GM19372 (cell line): ENCODE measurements at regions not wholly inside any gene's neighbourhood (a gene's known extent, or its start where the extent isn't known, plus 50 kb on each side); places are given as distances from the start of the nearest gene placed in this dataset.
"Not testable (repeated sequence)": the region's sequence is repeated elsewhere in the genome, so short reads cannot be mapped to it uniquely, and the experiment has no call there.

Source experiments
- ATAC-seq: cut with Tn5 transposase; IDR thresholded peaks from one replicate; pipeline ENCODE4 v1.9.1; 2021; ENCODE audit warnings: mild to moderate bottlenecking, low read depth, moderate library complexity; ENCODE audit not compliant: unreplicated experiment

DNA sequence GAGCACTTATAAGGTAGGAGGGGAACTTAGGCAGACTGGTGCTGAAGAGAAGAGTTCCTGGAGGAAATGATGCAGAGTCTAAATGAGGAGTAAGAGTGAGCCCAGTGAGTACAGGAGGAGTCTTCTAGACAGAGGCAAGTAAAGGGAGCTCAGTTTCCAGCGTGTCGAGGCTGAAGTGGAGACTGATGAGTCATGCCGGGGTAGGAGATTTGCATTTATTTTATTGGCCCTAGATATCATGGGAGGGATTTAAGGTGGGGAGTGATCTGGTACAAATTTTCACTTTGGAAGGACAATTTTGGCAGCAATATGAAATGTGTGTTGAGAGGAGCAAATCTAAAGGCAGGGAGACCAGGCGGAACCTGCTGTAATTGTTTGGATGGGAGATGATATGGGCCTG is 157.5 kb downstream of the TTC8 start:
- no peak for ATAC-seq

DNA sequence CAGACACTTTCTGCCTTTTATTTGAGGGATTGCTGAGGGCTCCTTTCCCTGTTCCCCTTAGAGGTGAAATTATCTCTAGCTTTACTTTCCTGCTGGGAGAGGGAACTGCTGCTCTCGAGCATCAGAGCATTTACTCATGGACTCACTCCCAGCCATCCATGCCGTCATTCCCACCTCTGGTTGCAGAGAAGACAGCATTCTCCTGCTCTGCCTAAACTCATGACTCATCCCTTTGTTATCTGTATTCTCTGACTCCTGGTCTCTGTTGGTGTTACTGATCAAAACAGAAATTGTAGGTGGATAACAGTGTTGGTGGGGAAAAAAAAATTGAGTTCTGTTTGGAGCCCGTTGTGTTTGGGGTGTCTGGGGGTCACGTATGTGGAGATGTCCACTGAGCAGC is 159.3 kb downstream of the TTC8 start:
- no peak for ATAC-seq

DNA sequence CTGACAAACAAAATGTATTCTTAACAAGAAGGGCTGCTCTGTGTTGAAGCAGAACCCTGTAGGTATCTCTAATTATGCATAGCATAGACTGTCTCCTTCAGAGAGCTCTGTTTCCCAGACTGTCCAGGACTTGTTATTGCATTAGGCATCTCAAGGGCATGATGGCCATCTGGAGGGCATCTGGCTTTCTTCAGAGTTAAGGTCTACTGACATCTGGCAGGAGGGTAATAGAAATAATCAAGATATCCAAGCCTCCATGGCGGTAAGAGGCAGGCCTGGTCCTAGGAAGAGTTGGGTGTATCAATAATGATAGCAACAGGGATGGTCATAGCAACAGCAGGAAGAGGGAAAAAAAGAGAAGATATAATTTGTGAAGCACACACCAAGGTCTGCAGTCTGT is 161.2 kb downstream of the TTC8 start:
- no peak for ATAC-seq

DNA sequence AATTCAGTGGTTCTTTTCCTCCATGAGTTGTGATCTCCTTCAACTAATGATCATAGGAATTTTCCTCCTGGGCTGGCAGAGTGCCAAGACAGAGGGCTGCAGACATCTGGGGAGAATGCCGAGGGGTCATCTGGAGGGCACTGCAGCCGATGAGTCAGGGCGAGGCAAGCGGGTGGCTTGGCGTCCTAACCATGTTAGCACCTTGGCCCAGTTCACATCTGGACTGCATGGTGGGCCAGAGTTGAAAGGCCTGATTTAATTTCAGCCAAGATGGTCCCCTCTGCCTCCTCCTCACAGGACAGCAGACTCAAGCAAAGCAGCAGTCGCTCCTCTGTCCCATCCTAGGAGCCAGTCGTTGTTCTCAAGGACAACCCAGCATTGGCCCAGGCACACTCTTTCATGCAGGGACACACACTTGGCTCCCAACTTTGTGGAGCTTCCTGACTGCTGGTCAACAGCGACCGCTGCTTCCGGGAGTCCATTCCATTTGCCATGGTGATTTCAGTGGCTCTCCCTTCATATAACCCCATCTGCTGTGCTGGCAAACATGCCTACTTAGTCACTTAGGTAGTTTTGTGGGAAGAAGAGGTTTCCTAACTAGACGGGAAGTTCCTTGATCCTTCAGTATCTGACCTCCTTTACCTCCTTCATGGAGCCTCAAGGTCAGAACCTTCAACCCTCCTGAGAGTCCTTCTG is 161.8 kb downstream of the TTC8 start:
- ATAC-seq: no peak

DNA sequence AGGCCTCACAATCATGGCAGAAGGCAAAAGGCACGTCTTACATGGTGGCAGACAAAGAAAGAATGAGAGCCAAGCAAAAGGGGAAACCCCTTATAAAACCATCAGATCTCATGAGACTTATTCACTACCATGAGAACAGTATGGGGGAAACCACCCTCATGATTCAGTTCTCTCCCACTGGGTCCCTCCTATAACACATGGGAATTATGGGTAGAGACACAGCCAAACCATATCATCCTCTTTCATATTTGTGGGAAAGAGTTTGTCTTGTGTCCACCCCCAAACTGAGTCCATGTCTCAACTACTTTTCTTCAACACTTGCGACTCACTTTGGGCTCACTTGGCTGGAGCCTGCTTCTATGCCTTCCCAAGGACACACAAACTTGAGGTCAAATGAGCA is 162.5 kb downstream of the TTC8 start:
- ATAC-seq: not testable (repeated sequence)

DNA sequence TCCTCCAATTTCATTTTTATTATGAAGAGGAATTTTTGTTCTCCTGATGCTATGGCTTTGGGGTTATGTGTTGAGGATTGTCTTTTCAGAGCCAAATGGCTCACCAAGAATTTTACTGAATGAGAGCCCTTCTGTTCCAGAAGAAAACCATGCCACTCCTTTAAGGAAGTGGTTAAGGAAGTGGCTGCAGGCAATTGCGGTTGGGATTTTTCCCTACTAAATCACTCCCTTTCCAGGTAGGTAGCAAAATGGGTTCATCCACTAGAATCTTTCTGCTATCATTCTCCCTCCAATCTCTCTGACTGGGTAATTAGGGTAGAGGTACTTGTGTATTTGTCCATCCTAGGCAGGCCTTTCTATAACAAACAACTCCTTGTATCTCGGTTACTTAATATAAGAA is 163.1 kb downstream of the TTC8 start:
- no peak for ATAC-seq

DNA sequence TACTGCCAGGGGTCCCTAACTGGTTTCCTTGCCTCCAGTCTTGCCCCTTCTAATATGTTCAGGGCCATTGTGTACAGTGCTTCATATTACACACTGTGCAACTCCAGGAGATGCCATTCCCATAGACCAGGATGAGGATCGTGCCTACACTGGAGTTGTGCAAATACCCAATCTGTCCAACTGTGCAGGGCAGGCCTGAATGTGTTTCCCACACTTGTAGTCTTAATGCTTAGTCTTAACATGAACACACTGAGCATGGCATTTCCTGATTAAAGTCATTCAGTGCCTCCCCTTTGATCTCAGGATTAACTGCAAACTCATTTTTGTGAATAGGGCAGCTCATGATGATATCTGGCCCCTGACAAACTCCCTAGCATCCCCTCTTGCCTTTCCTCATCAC is 165.5 kb downstream of the TTC8 start:
- ATAC-seq: no peak

DNA sequence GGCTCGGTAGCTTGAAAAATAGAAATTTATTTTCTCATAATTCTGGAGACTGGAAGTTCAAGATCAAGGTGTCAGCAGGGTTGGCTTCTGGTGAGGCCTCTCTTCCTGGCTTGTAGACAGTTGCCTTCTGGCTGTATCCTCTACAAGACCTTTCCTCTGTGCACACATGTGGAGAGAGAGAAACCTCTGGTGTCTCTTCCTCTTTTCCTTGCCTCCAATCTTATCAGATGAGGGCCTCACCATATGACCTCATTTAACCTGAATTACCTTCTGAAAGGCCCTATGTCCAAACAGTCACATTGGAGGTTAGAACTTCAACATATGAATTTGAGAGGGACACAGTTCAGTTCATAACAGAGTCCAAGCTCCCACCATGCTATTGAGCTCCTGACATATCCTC is 166.4 kb downstream of the TTC8 start:
- no peak for ATAC-seq

DNA sequence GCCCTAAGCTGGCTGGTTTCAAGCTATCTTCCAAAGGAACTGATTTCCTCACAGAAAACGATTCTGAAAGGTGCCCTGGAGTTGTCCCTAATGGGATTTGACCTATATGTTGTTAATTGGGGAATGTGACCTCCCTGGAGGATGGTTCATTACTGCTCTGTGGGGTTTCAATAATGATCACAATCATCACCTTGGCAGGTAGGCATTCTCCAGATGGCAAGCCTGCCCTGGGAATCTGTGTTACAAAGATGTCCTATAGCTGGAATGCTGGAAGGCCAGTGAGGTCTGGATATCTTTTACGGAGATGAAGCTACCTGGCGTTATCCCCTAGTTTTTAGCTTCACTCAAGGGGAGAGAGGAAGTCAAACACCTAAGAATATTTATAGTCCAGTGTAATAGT is 167.6 kb downstream of the TTC8 start:
- no peak for ATAC-seq

DNA sequence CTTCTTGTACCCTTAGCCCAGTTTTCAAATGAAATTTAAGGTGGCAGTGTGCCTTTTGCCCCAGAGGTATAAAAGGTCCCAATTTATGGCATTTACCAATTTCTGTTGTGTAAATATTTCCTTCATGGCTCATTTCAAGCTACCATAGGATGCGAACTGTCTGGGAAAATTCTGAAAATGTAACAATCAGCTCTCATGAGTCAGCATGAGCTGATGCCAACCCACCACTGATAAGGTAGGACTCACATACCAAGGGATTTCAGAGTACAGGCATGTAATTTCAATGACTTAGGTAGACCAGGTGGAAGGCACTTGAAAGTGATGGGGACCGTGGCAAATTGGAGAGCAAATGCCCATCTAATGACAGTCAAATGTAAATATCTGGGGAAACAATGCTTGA is 169.5 kb downstream of the TTC8 start:
- no peak for ATAC-seq

DNA sequence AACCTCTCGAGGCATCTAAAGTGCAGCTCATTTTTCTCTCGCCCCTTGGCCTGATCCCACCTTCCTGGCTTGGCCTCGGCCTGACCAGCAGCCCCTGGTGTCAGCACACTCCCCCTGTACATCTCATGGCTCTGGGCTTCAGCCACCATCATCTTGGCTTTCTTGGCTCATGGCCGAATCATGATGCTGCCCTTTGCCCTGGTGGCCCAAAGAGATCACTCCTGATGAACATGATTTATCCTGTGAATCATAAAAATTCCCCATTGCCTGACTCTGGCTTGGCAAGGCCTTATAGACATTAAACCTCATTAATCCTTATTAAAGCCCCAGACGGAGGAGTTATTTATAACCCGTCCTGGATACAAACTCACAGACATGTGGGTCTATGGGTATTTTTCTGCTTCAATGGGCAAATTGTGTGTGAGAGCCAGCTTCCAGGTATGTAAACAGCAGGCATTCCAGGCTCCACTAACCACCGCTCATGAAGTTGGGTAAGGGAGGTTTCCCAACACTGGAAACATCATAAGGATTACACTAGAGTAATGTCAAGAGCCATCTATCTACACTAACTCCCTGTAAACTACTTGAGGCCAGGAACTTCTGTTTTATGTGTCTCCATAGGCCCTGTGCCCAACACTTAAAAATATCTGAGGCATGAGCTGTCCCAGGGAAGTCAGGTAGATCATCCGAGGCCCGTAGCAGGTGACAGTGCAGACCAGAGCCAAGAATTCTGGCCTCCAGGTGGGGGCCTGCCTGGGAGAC is 171.2 kb downstream of the TTC8 start:
- no peak for ATAC-seq

DNA sequence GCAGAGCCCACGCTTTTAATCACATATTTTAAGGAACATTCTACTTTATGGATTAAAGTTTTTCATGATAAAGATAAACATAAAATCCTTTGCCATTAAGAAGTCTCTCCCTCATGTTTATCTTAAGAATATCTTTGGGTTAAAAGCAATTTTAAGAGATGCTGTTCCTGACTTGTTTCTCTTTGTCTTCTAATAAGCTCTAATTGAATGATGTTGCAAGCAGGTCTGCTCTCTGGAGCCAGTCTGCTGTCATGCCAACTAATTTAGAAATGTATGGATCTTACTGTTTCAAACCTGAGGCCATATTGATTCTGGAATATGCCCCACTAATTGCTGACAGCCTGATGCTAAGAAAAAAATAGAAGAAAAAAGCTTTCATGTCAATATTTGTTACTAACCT is 173.6 kb downstream of the TTC8 start:
- no peak for ATAC-seq

DNA sequence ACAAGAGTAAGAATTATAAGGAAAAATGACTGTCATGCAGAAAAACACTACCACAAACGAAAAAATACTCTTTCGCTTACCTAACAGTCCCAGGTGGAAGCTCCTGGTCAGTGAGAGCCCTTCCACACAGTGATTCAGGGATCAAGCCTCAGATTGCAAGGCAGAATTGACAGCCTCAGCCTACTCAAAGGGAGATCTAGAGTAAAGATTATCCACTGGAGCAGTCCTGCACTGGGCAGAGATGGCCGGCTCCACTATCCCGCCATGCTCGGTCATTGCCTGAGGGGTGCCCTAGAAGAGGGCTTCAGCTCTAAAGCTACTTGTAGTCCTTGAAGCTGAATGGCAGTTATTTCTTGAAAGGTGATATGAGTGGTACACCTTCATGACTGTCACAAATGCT is 174.7 kb downstream of the TTC8 start:
- no peak for ATAC-seq

DNA sequence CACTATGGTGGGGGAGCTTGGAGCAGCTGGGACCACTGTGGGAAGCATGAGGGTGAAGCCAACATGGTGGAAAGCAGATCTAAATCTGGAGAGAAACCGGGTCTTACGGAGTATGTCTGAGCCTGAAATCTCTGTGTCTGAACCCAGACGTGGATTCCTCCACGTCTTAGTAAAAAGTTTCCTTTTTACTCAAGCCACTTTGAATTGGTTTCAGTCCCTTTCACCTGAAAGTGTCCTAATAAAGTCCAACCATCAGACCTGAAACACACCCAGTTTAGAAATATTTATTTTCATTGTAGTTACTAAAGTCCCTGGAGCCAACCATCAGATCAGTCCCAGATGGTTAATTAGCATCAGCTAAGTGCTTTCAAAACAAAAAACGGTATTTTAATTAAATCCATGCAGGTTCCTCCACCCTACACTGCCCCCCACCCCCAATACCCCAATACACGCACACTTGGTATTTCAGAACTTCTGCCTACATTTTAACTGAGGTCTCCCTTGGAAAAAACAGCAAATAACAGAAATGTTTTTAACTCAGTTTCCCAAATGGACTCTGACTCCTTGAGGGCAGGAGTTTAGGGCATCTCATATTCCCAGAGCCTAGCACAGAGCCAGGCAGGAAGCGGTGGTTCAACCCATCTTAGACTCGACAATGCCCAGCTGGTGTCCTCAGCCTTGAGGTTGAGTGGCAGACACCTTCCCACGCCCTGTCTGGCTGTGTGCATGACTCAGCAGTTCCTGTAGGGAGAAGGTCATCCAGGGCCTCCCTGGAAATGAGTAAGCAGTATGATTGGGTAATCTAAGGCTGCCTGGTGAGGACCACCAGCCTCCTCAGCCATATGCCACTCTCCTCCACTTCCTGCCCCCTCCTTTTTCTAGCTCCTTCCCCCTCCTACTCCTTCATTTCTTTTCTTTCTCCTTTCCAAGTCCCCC is 175.8 kb downstream of the TTC8 start:
- ATAC-seq: no peak

DNA sequence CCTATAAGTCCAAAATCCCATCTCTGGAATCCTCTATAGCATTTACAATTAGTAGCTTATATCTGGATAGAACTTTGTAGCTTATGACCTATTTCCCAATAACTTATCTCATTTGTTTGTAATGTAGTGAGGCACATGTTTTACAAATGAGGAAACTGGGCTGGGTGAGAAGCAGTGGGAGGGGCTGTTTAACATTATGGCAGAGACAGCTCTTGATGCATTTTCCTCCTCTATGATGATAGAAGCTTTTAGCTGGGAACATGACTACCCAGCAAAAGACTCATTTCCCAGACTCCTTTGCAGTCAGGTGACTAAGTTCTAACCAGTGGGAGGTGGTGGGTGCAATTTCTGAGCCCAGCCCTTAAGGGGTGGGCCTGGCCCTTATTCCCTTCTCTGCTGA is 179.7 kb downstream of the TTC8 start:
- no peak for ATAC-seq

DNA sequence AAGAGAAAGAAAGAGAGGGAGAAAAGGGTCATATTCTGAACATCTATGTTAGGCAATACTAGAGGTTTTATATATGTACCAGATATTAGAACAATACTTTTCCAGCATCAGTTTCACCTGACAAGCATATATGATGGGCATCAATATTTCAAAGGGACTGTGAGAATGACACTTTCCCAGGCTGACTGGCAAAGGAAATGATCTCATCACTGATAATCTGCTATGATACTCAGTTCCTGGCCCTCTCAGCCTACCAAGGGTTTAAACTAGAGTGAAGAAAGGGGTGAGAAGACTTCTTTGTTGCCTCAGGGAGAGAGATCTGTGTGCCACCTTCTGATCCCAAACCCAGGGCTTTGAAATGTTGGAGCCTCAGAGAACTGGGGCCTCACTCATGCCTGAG is 183.5 kb downstream of the TTC8 start:
- no peak for ATAC-seq

DNA sequence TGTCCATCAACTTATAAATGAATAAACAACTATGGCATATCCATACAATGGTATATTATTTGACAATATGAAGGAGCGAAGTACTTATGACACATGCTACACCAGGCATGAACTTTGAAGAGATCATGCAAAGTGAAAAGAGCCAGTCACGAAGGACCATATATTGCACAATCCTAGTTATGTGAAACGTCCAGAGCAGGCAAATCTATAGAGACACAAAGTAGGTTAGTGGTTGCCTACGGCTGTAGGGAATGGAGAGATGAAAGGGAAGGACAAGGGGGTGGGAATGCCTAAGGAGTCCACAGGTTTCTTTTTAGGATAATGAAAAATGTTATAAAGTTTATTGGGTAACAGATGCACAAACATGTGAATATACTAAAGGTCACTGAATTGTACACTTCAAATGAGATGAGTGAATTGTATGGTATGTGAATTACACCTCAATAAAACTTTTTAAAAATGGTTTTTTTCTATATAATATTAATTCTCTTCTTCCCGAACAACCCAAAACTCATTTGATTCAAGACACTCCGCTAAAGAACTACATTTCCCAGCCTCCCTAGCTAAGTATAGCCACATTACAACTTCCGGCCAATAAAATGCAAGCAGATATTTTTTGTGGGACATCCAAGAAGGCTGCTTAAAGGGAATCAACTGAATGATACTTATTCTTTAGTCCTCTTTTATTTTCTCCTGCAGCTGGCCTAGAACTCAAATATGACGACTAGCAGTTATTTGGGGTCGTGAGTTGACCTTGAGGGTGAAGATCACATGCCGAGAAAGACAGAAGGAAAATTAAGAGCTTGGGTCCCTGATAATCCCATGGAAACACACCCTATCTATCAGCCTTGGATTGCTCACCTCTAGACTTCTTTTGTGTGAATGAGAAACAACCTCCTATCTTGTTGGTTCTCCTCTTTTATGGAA is 187.2 kb downstream of the TTC8 start:
- ATAC-seq: no peak

DNA sequence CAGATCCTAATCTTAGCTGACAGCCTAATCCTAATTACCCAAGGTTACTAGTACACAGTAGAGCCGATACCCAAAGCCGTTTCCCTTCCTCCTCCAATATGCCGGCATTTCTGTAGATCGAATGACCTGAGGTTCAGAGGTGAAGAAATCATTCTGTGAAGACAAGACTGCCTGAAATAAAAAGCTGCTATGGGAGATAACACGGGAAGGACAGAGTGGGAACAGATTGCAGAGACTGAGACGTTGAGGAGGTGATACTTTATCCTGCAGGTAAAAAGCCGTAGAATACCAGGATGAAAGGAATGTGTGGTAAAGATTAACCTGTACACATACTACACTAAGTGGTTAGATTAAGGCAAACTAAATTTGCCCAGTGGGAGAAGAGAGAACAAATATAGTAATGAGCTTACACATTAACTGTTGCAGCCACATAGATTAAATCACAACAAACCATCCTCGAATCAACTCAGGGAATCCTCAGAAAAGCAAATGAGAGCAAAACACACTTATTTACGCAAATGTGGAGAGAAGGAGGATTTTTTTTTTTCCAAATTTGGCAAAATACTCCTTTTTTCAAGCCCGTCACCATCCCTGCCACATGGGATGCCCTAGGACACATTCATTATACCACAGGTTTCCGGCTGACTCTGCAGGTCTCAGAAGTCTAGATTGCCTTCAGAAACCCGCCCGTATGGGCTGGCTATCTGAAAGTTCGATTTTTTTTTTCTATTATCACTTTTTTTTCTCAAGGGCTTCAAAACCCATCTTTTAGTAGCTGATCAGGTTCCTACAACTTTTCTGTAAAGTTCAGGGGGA is 188.0 kb downstream of the TTC8 start:
- no peak for ATAC-seq

DNA sequence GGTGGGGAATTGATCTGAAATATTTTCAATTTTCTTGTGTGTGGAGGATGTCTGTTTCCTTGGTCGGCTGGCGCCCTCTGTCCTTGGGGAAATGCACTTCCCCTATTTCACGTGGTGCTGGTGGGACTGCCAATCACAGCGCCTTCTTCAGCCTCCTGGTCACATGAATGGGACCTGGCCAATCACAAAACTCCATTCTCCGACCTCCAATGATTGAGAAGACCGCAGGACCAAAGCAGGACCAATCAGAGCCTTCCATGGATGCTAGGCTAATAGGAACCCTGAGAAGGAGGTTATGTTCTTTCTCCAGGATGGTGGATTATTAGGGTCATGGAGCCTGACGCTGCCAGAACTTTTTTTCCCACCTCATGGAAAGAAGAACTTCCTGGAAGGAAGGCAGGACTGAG is 188.7 kb downstream of the TTC8 start:
- ATAC-seq: no peak
